Fibroblast of peridontal ligament (primary cell): ENCODE measurements at regions not wholly inside any gene's neighbourhood (a gene's known extent, or its start where the extent isn't known, plus 50 kb on each side); places are given as distances from the start of the nearest gene placed in this dataset.
A peak's percentile ranks its signal among the peaks of the same experiment; 100 is the strongest.

Experiments
- DNase-seq: peaks from one replicate; pipeline ENCODE4 v3.0.0-alpha.2; 2010; ENCODE audit errors: extremely low read depth

GRCh38 chr3:117252651-117253050 is 543.1 kb downstream of the TUSC7 start:
- no peak for DNase-seq

DNA sequence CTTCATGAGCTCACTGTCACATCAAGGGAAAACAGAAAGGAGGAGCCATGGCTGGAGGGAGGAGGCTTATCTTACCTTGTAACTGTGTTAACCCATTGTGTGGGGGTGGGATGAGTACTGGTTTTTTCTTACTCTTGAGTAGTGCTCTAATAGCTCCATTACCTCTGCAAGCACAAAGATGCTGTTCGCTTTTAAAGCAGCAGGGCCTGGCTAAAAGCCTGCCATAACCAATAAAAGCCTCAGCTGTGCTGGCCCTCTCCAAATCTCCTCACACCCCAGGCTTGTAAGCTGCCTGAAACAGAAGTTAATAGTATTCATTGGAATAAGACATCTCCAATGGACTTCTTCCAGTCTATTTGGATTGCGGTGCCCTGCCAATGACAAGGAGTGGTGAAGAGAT is 544.1 kb downstream of the TUSC7 start:
- no peak for DNase-seq

- no peak for DNase-seq
Measured at GRCh38 chr3:117254985-117255384, 545.4 kb downstream of the TUSC7 start.

DNA sequence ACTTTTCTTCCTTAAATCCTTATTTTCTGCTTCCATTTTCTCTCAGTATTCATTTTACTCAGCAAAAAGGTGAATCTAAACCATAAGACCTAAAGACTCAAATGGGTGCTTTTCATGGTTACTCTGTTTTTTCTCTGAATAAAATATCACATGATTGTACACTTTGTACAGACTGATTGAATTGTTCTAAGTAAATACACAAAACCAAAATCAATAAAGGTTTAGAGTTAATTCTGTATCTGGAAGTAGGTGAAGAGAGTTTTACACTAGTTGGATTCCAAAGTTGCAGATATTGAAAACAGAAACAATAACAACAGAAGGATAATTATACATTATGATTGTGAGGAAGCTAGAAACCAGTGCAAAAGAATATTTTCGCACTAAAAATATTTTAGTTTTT is 546.2 kb downstream of the TUSC7 start:
- no peak for DNase-seq

GRCh38 chr3:117261983-117262421 is 552.4 kb downstream of the TUSC7 start:
- no peak for DNase-seq

DNA sequence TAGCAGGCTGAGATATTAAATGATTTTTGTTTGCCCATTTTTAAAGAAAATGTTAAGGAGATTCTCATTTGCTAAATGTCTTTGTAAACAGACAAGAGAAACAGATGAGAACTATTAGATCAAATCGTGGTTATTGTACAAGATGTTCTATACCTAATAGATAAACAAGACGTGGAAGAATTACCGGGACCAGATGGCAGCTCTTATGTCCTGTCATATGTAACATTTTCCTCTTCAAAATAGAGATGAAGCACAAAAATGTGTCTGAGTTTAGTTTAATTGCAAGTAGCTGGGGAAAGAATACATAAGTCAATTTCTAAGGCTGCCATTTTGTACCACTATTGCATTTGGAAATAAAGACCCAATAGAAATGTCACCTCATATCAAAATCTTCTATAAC is 553.7 kb downstream of the TUSC7 start:
- DNase-seq: no peak

GRCh38 chr3:117263745-117264144 is 554.2 kb downstream of the TUSC7 start:
- peak; percentile 19 for DNase-seq

- DNase-seq: no peak
Measured at GRCh38 chr3:117264204-117264994, 554.8 kb downstream of the TUSC7 start.

DNA sequence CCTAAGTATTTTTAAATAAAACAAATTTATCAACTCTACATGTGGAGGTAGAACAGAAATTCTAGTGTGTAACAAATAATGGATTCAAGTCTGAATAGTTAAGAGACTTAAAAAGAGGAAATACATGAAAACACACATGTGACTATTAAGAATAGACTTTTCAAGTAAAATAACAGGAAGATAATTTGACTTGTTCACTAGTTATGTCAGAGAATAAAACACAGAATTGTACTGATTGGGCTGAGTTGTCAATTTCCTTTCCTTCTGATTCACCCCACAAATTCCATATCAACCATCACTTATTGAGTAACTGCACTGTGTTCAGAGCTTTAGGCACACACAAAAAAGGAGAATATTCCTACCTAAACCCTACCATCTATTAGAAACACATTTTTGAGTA is 557.2 kb downstream of the TUSC7 start:
- no peak for DNase-seq

DNA sequence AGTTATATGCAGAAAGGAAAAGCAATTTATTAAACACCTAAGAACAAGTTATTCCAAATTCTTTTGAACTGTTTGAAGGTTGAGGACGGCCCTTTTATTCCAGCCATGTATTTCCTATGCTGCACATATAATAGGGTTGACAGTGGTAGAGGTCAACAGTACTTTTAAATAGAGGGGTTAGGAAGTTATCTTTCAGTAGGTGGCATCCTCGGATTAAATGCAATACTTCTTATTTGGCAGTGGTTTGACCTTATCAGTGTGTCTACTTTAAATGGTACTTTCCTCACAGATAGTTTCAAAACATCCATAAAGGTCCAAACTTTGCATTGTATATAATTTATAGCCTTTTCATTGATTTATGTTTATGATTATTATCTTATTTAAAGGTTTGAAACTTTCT is 558.7 kb downstream of the TUSC7 start:
- DNase-seq: no peak

GRCh38 chr3:117272274-117272673 is 562.7 kb downstream of the TUSC7 start:
- DNase-seq: no peak

- DNase-seq: no peak
Measured at GRCh38 chr3:117272876-117273523, 563.4 kb downstream of the TUSC7 start.

GRCh38 chr3:117277816-117278215 is 568.2 kb downstream of the TUSC7 start:
- DNase-seq: peak; percentile 18

DNA sequence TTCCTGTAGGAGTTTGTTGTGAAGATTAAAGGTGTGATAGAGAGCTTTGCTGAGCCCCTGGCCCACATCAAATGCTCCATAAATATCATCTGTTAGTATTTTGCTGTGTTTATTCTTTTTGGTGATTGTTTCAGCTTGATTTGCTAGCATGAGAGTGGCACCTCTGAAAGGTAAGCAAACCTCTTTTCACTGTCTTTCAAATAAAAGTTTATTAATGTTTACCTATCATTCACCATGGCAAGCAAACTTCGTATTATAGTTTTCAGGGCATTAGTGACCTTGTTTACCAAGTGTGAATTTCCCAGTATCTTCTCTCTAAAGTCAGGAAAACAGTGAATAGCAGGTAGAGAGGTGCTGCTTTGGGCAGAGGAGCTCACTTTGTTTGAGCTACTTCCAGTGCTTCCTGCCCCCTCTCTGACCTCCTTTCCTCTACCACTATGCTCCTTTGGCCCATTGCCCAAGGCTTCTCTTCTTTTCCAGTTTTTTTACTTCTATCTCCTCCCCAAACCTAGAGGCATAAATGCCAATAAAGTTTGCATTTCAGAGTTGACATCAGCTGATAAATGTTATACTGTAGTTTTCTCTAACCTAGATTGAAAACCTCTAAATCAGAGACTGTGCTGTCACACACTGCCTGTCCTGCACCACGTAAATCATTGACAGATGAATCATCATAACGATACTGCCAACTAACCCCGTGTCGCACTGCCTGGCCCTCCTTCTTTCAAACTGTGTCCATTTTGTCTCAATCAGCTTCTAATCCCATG is 569.0 kb downstream of the TUSC7 start:
- DNase-seq: peak; percentile 21

DNA sequence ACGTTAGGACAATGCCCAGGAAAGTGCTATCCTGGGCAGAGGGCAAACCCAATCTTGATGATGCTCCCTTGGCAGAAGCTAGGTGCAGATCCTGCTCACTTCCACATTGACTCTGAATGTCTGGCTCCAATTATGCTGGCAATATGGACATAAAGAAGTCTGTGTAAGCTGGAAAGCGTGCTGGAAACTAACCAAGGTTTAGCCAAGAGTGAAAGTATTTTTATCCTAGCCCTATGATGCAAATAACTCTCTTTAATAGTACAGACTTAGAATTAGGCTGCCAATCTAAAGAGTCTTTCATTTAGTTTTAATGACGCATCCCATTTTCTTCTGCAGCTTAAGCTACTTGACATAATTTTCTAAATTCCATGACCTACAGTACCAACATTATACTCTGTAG is 571.8 kb downstream of the TUSC7 start:
- DNase-seq: peak; percentile 69

DNA sequence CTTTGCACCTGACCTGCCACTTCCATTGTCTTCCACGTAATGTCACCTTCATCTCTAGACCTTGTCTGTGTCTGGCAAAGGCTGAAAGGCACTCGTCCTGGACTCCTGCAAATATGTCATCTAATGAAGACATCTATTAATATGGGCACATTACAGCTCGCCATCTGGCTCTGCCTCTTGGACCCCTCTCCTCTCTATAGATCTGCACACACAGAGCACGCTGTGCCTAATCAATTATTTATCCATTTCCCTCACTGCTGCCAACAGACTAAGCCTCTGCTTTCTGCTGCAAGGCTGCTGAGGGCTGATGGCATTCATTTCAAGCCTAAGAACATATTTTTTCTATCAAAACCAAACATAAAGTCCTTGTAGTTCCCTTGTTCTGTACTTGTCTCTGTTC is 573.0 kb downstream of the TUSC7 start:
- DNase-seq: no peak

DNA sequence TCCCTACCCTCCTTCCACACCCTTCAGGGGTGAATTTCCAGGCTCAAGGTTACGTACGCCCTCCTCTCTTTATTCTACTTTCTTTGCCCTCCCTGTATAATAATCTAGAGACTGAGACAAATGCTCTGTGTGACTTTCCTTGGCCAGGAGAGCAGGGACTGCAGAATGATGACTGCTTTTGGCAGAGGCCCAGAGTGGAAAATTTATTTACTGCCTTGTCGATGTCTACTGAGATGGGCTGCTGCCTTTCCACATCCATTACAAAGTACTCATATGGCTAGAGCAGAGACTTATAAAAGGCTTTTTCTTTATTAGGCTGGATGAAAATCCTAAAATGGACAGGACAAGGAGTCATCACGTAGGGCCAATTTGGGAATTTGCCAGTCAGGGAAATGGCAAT is 576.2 kb downstream of the TUSC7 start:
- DNase-seq: no peak

DNA sequence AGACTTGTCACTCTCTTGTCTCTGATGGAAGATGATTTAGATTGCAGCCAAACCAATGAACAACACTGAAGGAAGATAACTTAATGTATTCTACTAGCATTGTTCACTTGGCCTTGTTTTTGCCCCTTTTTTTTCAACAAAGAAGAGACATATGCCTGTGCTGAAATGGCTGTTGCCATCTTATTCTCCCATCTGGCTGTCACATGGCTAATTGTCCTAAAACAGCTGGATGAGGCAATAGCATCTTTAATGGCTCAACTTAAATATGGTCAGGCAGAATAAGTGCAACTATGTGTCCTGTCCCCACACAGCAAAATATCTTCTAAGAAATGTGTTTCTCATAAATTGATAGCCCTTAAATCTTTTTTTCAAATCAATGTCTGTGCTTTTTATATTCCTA is 576.9 kb downstream of the TUSC7 start:
- peak; percentile 9 for DNase-seq

DNA sequence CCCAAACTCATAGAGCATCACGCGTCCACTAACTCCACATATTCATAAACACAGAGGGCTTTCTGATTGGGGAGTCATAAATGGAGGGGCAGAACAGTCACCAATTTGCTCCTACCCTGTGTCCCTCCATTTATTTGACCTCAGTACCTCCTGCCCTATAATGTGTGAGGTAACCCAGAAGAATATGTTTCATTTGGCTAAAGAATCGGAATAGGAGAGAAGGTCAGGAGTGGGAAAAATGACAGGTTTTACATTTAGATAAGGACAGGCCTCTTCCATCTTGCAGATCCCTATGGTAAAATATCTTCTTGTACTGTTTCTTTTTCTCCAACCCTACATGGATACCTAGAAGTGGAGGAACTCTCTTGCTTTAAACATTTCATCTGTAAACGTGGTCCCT is 578.0 kb downstream of the TUSC7 start:
- DNase-seq: no peak

DNA sequence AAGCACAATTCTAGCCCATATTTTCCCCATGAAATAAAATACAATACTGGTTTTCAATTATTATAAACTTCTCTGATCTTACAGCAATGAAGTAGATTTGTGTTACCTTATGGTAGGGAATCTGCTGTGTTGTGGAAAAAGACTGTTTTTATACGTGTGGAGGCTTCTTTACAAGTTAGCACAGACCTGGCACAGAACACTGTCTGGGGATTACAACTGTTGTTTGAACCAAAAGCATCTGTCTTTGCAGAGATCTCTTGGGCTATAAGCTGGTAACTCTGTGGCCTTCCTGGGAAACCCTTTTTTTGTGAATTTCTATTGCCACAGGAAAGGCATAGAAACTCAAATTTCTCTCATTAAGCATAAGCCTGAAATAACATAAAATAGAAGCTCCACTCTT is 581.9 kb downstream of the TUSC7 start:
- DNase-seq: no peak

GRCh38 chr3:117297065-117297464 is 587.5 kb downstream of the TUSC7 start:
- no peak for DNase-seq

DNA sequence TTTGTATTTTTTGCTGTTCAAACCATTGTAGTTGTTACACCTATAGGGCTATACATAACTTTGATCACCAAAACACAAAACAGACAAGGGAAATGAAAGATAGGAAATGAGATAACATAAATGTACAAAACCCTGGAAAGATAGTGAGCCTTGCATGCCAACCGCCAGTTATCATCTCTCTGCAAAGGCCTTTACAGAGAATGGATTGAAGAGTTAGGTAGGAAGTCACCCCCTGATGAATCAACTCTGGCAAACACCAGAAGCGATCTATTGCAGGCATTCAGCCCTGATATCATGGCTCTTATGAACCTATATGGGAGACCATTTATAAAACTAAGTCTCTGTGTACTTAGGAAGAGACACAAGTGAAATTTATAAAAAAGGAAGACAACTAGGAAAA is 588.0 kb downstream of the TUSC7 start:
- no peak for DNase-seq

GRCh38 chr3:117298273-117298672 is 588.7 kb downstream of the TUSC7 start:
- no peak for DNase-seq
